Left renal pelvis (tissue), 4 donors: ENCODE measurements at regions not wholly inside any gene's neighbourhood (a gene's known extent, or its start where the extent isn't known, plus 50 kb on each side); places are given as distances from the start of the nearest gene placed in this dataset.

ENCODE experiments used
- DNase-seq, 4 donors: peaks; one replicate each; pipeline ENCODE4 v3.0.0-alpha.2; 2013; ENCODE audit warnings: low read depth in 4 of 4, low spot score in 3 of 4

- DNase-seq = no peak
Observed at GRCh38 chr2:65522922-65523321, 90.5 kb upstream of the SPRED2 start.

GRCh38 chr2:65518751-65519150 lies 86.4 kb upstream of the SPRED2 start:
- DNase-seq = no peak

GRCh38 chr2:65514555-65515195 lies 82.3 kb upstream of the SPRED2 start:
- DNase-seq = no peak

GRCh38 chr2:65512783-65513182 lies 80.4 kb upstream of the SPRED2 start:
- DNase-seq = no peak

- DNase-seq = no peak
Observed at GRCh38 chr2:65511306-65511705, 78.9 kb upstream of the SPRED2 start.

- DNase-seq = no peak
Observed at GRCh38 chr2:65508225-65508624, 75.8 kb upstream of the SPRED2 start.

- no peak for DNase-seq
Observed at GRCh38 chr2:65507102-65508069, 75.0 kb upstream of the SPRED2 start.

GRCh38 chr2:65504814-65505697 lies 72.7 kb upstream of the SPRED2 start:
- no peak for DNase-seq

- DNase-seq = no peak
Observed at GRCh38 chr2:65504201-65504600, 71.8 kb upstream of the SPRED2 start.

GRCh38 chr2:65503746-65504145 lies 71.3 kb upstream of the SPRED2 start:
- no peak for DNase-seq

- DNase-seq = no peak
Observed at GRCh38 chr2:65501836-65502235, 69.4 kb upstream of the SPRED2 start.

GRCh38 chr2:65501074-65501473 lies 68.7 kb upstream of the SPRED2 start:
- DNase-seq = no peak

- no peak for DNase-seq
Observed at GRCh38 chr2:65500310-65501040, 68.1 kb upstream of the SPRED2 start.

GRCh38 chr2:65499216-65499615 lies 66.8 kb upstream of the SPRED2 start:
- no peak for DNase-seq

GRCh38 chr2:65498396-65498795 lies 66.0 kb upstream of the SPRED2 start:
- DNase-seq = no peak

- no peak for DNase-seq
Observed at GRCh38 chr2:65495251-65495877, 63.0 kb upstream of the SPRED2 start.

GRCh38 chr2:65494078-65494477 lies 61.7 kb upstream of the SPRED2 start:
- no peak for DNase-seq

- DNase-seq = no peak
Observed at GRCh38 chr2:65491381-65491905, 59.0 kb upstream of the SPRED2 start.

GRCh38 chr2:65490222-65490621 lies 57.8 kb upstream of the SPRED2 start:
- no peak for DNase-seq

- no peak for DNase-seq
Observed at GRCh38 chr2:65489269-65489668, 56.9 kb upstream of the SPRED2 start.
